Esophagus squamous epithelium (tissue), 4 donors: ENCODE measurements at regions not wholly inside any gene's neighbourhood (a gene's known extent, or its start where the extent isn't known, plus 50 kb on each side); places are given as distances from the start of the nearest gene placed in this dataset.

Experiments
- CTCF ChIP-seq, 6 experiments: fragments of 450-650 bp in 4 of 6; fragments of 200-600 bp in 2 of 6; sonication (generic) in 2 of 6; IDR thresholded peaks; one replicate each; pipeline ENCODE4 v1.5.1; 2016 to 2019; ENCODE audit warnings: antibody characterized with exemption in 6 of 6, mild to moderate bottlenecking in 4 of 6, moderate library complexity in 4 of 6
- POLR2A ChIP-seq, 4 donors: fragments of 450-650 bp; IDR thresholded peaks; one replicate each; pipeline ENCODE4 v1.6.1; 2017; ENCODE audit warnings: antibody characterized with exemption in 4 of 4, mild to moderate bottlenecking in 4 of 4, moderate library complexity in 3 of 4

- no peak for TF ChIP-seq CTCF (IDR thresholded peaks at IDR 0.05)
- TF ChIP-seq POLR2A (IDR thresholded peaks at IDR 0.05) = no peak
These were observed 831.0 kb downstream of the NLGN4Y start for GRCh38 chrY:15355321-15355720.
